Inferior parietal cortex (tissue), 1 donor: ENCODE measurements at regions not wholly inside any gene's neighbourhood (a gene's known extent, or its start where the extent isn't known, plus 50 kb on each side); places are given as distances from the start of the nearest gene placed in this dataset.

Source experiments
- DNase-seq: peaks from one replicate; pipeline ENCODE4 v3.0.0-alpha.2; 2016; ENCODE audit errors: extremely low spot score

DNA sequence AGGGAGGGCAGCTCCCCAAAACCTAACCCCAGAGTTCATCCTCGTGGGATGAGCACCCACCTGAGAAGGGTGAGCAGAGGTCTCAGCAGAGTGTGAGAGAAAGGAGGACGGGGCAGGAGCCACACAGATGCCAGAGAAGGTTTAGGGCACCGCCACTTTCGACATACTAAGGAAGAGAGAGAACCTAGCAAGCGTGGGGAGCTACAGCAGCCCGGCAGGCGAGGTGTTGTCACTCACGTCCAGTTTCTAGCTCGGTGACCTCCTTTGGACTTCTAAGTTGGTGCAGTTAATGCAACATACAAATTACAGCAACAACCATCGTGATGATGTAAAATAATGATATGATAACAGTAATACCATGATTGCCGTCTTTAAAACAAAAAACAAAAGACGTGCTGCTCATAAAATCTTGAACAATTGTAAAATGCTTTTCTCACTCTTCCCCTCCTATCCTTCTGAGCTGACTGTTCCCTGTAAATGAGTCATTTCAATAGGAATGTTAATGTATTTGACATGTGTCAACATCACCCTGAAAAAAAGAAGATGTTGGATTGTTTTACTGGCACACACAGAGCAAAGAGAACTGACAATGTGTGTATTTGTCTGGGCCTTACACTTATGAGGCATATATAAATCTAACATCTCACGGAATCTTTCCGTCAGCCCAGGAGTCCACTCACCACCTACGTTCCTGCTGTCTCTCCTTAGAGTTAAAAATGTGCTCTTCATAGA is 158.2 kb upstream of the MAF start:
- no peak for DNase-seq

DNA sequence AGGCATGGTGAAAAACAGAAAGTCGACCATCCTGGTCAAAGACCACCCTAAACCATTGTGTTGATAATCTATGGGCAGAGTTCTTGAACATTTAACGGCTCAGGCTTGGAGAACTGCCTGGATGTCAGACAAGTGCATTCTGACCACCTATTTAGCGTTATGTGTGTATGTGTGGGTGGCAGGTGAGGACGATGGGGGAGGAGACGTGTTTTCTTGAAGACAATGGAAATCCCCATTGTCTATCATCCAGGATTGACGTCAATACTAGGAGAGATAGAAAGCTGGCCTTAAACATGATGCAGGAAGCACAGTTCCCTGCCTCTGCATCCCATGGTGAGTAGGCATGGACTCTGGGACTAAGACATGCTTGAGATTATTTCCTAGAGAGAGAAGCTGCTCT is 157.4 kb upstream of the MAF start:
- no peak for DNase-seq

DNA sequence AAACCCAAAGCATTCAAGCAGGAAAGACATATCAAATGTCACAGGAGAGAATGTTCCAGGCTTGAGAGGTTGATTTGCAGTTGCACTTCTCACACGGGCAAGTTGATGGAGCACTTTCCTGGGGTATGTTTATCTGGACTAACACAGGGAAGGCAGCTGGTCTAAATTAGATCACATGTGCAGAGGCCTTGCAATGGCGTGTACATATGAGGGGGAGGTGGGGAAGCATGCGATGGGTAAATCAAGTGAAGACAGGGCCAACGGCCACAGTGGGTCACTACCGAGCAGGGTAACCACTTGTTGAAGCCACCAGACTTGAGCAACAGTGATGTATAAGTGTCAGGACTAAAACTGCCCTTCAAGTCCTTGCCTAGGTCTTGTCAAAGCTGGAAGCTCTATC is 156.6 kb upstream of the MAF start:
- DNase-seq, result no peak

DNA sequence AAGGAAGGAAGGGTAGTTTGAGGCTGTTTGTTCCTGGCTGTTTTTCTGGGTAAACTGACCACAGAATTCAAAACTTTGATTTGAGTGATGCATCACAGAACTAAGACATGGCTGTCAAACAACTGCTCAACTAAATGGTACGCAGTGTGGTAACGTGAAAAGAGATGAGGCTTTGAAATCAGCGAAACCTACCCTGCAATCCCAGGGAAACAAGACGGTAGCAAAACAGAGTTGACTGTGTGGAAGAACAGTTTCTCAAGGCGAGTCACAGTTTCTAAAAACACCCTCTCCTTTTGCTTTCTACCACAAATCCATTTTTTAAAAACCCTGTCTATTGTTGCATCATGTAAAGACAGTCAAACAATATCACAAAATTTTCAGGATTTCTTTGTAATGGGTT is 156.0 kb upstream of the MAF start:
- DNase-seq, result no peak

DNA sequence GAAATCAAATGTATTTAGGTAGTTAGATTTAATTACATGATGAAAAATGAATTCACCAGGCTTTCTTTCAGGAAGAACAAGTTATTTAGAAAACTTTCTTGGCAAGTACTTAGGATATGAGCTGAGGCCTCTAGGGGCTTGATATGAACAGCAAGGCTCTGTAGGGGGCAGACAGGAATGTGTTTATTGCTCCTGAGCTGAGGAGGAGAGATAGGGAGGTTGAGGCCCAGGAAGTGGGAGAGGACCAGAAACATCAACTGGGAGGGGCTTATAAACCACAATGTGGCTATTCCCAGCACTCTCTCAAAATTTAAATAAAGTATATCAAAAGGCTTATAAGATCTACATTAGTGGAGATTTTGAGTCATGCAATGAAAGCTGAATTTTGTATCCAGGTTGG is 154.0 kb upstream of the MAF start:
- DNase-seq, result no peak

DNA sequence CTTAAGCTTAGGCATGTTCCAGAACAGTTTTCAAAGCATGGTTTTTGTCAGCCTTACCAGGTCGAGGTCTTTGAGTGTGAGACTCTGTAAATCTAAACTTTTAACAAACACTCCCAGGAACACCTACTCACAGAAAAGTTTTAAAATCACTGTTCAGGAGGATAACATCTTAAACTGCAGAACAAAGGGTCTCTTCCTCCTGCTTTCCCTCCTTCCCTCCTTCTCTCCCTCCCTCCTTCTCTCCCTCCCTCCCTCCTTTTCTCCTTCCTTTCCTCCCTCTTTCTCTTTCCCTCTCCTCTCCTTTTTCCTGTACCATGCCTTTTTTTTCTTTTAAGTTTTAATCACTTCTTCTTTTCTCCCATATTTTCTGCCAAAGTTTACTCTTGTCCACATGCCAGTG is 153.5 kb upstream of the MAF start:
- DNase-seq, result no peak

DNA sequence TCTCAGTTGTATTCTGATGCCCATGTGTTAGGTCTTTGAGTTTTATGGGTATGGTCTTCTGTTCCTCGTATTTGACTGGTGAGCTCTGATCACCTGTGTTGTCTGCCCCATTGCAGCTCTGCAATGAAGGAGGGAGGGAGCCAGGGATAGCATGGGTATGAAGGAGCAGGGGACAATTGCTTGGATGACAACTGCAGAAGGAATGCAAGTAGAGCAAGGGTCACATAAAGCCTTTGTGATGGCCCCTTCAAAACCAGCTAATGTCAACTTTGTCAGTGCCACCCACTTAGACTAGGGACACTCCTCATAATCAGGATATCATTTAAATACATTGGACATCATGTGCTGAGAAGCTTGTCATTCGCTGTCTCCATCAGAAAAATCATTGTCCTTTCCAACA is 152.7 kb upstream of the MAF start:
- no peak for DNase-seq

DNA sequence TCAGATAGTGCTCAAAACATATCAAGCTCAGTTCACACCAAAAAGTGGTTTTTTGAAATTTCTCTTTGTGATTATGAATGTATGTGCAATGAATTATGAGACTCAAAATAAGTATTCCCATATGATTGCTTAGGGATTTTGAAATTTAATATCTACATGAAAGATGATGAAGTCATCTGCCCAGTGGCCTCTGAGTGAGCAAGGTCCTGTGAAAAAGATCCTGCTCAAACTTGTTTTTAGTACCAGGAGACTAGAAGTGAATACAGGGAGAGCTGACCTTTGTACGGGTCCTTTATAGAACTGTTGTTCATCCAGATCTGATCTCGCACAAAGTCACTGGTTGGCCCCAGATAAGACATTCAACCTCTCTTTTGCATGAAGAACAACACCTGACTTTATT is 151.9 kb upstream of the MAF start:
- no peak for DNase-seq

DNA sequence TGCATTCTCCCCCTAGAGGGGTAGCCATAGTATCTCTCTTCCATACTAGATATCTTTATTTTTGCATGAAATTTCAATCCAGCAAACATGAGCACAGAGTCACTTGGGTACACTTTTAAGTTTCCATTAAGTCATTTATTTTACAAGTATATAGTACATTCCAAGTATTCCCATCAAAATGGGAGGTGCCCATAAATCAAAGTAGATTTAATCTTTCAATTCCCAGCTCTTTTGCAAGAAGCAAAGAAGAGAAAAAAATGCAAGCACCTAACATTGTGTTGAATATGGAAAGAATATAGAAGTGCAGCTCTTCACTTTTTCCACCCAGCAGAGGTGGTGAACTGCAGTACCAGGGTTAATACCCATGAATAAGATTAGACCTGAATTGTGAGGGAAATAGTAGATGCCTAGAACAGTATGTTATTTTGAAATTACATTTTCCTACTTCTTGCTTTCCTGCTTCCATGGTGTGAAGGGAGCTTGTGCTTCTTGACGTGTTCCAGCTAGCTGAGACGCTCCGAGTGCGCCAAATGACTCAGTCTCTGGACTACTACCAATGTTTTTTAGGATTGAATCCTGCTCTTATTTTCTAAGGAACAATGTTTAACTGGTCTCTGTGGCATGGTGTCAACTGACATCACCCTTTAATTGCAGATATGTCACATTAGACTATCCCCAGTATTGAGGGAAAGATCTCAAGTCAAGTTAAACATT is 151.1 kb upstream of the MAF start:
- DNase-seq, result peak; percentile 64

DNA sequence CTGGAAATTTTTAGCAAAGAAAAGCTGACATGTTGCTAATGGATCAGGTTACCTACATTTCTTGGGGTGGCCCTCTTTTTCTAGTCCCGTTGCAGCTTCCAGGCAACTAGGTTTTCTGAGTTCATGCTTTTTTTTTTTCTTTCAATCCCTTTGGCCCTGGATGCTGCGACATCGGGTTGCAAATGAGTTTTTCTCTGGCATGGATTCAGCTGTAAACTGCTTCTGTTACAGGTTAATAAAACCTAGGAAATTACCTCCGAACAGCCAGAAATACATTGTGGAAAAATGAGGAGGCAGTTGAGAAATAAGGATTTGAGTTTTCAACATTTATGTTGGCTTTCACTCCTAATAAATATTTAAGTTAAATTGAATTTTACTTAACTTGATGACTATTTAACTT is 149.8 kb upstream of the MAF start:
- no peak for DNase-seq

DNA sequence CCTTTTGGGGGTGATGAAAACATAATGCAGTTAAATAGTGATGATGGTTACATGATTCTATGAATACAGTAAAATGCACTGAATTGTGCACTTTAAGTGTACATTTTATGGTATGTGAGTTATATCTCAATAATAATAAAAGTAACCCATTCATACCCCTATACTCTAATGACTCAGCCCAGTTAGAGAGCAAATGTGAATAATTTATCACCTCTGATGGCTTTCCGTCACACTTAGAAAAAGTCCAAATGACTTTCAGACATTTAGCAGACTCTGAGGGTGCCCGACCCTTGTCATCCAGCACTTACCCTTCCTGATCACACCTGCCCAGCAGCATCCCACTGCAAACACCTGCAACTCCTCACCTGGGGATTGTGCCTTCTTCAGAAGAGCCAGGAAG is 148.1 kb upstream of the MAF start:
- no peak for DNase-seq

DNA sequence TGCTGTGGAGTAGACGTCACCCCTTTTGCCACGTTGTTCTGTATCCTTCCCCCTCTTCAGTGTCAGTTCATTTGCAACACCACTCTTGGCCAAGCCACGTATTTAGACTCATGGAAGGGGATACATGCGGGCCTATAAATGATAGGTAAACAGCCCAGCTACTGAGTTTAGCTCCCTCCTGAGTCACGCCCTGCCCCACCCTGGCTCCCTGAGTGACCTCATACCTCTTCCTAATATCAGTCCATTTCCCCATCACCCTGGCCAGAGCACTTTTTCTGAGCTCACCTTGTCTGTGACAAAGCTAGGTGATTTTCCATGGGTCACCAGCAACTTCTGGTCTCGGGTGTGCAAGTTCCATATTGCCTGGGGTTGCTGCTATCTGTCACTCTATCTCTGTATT is 147.2 kb upstream of the MAF start:
- no peak for DNase-seq

DNA sequence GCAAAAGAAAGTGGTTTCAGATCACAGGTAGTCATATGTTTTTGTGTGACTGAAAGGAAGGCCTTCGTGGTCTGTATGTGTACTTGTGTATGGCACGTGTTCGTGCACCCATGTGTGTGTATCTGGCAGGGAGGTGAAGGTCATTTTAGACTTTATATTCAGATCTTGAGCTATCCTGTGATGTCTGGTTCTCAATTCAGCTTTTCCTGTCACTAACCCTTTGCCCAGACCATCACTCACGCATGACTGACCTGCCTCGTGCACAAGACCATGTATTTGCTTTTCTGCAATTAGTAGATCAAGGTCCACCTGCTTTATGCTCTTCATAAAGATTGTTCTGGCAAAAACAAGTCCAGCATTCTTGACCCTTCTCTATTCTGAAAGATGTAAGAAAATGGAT is 139.7 kb upstream of the MAF start:
- no peak for DNase-seq

DNA sequence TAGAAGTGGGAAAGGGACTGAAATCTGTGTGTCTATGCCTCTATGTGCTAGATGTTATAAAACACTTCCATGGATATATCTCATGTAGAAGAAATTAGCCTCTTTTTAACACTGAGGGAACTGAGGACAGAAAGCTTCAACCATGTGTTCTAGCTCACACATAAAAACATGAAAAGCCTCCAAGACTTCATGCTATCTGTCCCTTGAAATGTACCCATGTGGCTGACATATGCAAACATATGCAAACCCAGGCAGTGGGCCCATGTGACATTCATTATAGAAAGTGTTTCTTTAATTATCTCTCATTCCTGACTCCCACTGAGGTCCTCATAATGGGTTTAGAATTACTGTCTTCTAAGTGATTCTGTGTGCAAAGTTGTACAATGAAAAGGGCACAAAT is 134.7 kb upstream of the MAF start:
- no peak for DNase-seq

DNA sequence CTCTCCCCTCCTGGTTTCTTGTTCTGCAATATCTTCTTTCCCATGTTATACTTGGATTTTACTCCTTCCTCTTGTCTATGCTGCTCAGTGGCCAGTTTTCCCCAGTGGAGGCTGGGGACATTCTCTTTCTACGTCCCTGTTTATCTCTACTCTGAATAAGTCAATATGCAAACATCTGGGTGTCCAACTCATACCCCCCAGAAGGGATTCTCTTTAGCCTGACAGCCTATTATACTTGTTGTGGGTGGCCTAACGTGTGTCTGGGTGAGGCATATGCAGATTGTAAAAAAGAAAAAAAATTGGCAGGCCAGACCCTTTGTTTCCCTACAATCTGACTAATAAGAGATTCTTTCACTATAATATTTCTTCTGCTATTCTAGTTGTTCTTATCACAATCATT is 134.2 kb upstream of the MAF start:
- no peak for DNase-seq

DNA sequence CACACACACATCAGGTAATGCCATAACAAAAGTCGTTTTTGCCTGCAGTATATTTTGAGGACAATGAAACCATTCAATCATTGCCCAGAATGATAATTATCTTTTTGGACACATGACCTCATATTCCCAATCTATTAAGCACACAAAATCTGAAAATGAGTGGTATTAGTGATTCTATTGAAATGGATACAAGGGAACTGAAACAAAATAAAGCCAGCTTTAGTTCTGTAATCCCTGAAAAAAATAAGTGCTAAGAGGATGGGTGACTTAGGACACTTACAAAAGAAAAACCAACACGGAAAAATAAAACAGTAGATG is 128.3 kb upstream of the MAF start:
- no peak for DNase-seq

DNA sequence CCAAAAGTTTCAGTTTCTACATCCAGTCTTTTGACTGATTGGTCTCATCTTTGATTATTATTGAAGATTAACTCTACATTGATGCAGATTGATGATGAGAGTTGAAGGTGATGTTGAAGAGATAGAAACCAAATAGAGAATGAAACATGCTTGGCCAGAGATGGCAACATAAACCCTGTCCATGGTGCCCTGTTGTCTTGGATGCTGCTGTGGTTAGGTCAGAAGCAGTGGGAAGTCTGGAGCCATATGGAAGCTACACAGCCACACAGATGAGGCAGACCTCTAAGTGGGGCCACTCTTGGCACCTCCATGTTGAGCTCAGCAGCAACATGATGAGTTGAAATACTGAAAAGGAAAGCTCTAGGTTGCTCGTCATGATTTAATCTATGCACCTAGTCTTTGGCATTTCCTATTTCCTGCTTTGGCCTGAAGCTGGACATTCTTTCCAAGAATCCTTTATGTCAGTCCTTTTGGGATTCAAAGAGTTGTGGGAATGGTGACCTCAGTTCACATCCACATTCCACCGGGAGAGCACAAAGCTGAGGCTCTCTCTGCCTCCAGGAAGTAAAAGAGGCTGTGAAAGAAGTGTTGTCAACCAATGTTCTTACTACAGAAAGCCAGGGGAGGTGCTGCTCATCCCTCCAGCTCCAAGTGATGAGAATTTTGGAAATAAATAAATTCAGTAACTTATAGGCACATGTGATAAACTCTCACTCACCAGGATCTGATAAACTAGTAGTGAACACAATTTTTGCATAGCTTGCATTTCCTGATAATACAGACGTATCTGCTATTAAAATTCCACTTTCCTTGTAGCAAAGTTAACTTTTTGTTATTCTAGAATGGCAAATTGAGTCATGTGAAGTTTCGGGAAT is 127.7 kb upstream of the MAF start:
- DNase-seq, result no peak

DNA sequence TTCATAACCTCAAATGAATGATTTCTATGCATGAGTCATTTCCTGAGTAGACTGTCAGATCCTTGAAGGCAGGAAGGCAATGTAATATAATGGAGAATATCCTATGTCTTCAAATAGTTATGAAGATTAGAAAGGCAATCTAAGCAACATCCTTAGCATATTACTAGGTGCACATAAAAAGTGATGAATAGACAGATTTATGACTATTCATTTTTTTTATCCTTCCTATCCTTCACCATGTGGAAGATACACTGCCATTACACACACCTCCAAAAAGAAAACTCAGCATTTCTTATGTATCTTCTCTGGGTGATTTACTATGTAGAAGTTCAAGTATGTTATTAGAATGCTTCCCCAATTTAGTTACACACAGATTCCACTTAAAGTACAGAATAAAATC is 126.4 kb upstream of the MAF start:
- DNase-seq, result no peak

DNA sequence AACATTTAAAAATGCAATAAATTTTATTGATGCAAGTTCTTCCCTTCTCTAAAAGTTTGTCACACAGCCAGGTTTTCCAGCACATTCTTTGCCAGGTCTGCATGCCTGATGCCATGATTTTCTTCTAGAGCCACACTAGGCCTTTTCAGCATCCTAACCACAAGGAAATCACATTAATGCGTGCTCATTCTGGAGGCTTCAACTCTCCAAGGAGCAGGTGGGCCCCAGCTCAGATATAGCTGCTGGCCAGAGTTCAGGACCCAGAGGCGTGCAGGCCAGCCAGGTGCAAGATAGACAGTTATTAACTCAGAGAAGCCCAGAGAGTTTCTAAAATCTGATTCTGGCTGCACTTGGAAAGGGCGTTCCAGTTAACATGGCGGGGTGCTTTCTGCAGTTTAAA is 124.5 kb upstream of the MAF start:
- DNase-seq, result no peak

DNA sequence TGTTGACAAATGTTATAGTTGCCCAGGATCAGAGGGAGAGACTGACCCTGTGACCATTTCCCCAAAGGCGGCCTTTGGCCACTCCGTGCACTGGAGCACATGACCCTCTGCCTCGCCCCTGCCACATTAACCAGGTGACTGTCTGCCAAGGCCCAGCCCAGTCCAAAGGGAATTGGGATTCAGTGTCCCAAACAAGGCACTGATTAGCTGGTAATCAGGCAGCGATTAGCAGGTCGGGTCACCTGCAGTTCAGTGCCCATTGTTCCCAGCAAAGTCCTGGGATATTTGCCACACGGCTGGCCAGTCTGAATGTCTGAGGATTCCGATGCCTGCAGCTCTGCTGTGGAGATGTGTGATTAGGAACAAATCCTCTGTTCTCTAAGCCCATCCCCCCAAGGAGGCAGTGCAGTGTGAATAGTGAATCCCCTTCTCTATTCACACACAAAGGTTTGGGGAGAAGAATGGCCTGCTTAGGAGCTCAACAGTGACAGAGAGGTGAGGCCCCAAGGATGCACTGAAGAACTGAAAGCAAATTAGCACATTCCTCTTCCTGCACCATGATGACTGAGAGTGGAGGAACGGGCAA is 123.1 kb upstream of the MAF start:
- no peak for DNase-seq

DNA sequence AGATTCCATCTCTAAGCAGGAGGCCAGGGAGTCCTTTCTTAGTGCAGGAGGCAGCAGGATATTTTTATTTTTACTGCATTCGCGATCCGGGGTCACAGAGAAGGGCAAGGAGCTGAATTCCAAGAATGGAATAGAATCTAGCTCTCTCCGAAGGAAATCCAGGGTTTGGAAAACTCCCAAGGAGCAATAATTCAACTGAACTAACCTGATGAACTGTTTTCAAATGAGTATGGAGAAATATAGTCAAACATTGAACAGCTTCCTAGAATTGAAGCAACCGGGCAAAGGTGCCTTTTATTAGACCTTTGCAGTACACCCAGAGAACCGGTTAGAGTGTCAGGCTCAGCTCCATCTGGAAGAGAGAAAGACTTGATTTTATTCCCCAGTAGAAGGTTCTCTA is 120.7 kb upstream of the MAF start:
- no peak for DNase-seq

DNA sequence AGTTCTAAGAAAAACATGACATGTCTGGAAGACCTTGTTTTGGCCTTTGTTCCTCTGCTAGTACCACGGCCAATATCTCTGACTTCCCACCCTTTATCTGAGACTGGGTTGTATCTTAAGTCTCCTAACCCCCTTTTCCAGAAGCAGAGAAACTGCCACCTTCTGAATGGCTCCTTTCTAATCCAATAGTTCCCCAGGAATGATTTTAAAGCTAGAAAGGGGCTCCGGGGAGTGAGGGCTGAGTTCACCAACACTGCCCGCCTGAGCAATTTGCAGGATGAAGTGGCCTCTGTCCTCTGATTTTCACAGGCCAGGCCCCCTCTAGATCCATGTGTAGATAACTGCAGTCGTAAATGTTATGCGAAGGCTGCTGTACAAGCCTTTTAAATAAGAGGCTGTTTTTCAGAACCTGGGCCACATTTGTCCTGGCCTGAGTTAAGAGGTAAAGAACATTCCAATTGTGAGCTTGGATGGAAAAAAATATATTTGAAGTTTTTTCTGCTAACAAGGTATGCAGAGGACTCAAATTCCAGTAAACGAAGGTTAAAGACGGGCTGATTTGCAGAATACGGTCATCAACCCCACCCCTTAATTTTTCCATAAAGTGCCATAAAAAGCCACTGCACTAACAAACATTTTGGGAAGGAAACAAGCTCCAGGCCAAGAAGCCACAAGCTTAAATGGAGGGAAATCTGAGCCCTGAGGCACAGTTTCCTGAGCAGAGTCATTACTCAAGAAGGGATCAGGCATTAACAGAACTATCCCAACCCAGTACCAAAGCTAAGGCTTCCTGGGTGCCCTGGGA is 117.0 kb upstream of the MAF start:
- DNase-seq, result no peak
